ENCODE measurements at regions not wholly inside any gene's neighbourhood (a gene's known extent, or its start where the extent isn't known, plus 50 kb on each side); places are given as distances from the start of the nearest gene placed in this dataset.

GRCh38 chr2:120920454-120921148 lies 184.9 kb downstream of the GLI2 start:
- 90 to 93% methylated on average over 9 to 10 of the region's 13 CpGs for WGBS, 2 experiments (ENCODE audit: insufficient coverage in 2 of 2)
- H3K9me3 ChIP-seq (ENCODE audit: control insufficient read depth, low read length): no peaks in the 10 kb centered on the region
- no peak overlapping the region for H3K4me3 ChIP-seq (ENCODE audit: extremely low read depth, insufficient read depth, low read length, poor library complexity, severe bottlenecking)
- peak overlapping the region; percentile 85 for H3K27ac ChIP-seq (ENCODE audit: low read depth, low read length, severe bottlenecking)
- peaks cover 28% of the 10 kb centered on the region for H3K4me1 ChIP-seq (ENCODE audit: control insufficient read depth, insufficient read depth, low read length, poor library complexity, severe bottlenecking)
- H3K36me3 ChIP-seq (ENCODE audit: control insufficient read depth, insufficient read depth, low read length): peaks cover 38% of the 10 kb centered on the region

- Histone ChIP-seq H3K4me1 (ENCODE audit: control insufficient read depth, insufficient read depth, low read length, poor library complexity, severe bottlenecking) (peaks cover 23% of the 10 kb centered on the region), H3K27ac (ENCODE audit: low read depth, low read length, severe bottlenecking) (no peak overlapping the region), H3K36me3 (ENCODE audit: control insufficient read depth, insufficient read depth, low read length) (peaks cover 38% of the 10 kb centered on the region), H3K4me3 (ENCODE audit: extremely low read depth, insufficient read depth, low read length, poor library complexity, severe bottlenecking) (no peak overlapping the region), H3K9me3 (ENCODE audit: control insufficient read depth, low read length) (no peaks in the 10 kb centered on the region)
- whole genome bisulfite sequencing, 2 experiments (ENCODE audit: insufficient coverage in 2 of 2): 83 to 87% methylated on average over 2 of the region's 3 CpGs
Observed at GRCh38 chr2:120921457-120921856, 185.8 kb downstream of the GLI2 start.

GRCh38 chr2:120922571-120923332 lies 187.1 kb downstream of the GLI2 start:
- Histone ChIP-seq H3K27ac (ENCODE audit: low read depth, low read length, severe bottlenecking) (no peak overlapping the region), H3K4me1 (ENCODE audit: control insufficient read depth, insufficient read depth, low read length, poor library complexity, severe bottlenecking) (peaks cover 21% of the 10 kb centered on the region), H3K4me3 (ENCODE audit: extremely low read depth, insufficient read depth, low read length, poor library complexity, severe bottlenecking) (no peak overlapping the region), H3K36me3 (ENCODE audit: control insufficient read depth, insufficient read depth, low read length) (peaks cover 45% of the 10 kb centered on the region), H3K9me3 (ENCODE audit: control insufficient read depth, low read length) (no peaks in the 10 kb centered on the region)
- 90 to 96% methylated on average over 4 to 5 of the region's 6 CpGs for WGBS, 2 experiments (ENCODE audit: insufficient coverage in 2 of 2)

- Histone ChIP-seq H3K9me3 (ENCODE audit: control insufficient read depth, low read length) (no peaks in the 10 kb centered on the region), H3K36me3 (ENCODE audit: control insufficient read depth, insufficient read depth, low read length) (peaks cover 49% of the 10 kb centered on the region), H3K4me3 (ENCODE audit: extremely low read depth, insufficient read depth, low read length, poor library complexity, severe bottlenecking) (no peak overlapping the region), H3K4me1 (ENCODE audit: control insufficient read depth, insufficient read depth, low read length, poor library complexity, severe bottlenecking) (peaks cover 21% of the 10 kb centered on the region), H3K27ac (ENCODE audit: low read depth, low read length, severe bottlenecking) (no peak overlapping the region)
- 95 to 96% methylated on average over 11 of the region's 11 CpGs for WGBS, 2 experiments (ENCODE audit: insufficient coverage in 2 of 2)
Observed at GRCh38 chr2:120923426-120923825, 187.8 kb downstream of the GLI2 start.

- no peak overlapping the region for H3K4me3 ChIP-seq (ENCODE audit: extremely low read depth, insufficient read depth, low read length, poor library complexity, severe bottlenecking)
- no peak overlapping the region for H3K27ac ChIP-seq (ENCODE audit: low read depth, low read length, severe bottlenecking)
- H3K9me3 ChIP-seq (ENCODE audit: control insufficient read depth, low read length): no peaks in the 10 kb centered on the region
- WGBS, 2 experiments (ENCODE audit: insufficient coverage in 2 of 2): 96 to 98% methylated on average over 5 of the region's 5 CpGs
- peaks cover 19% of the 10 kb centered on the region for H3K4me1 ChIP-seq (ENCODE audit: control insufficient read depth, insufficient read depth, low read length, poor library complexity, severe bottlenecking)
- H3K36me3 ChIP-seq (ENCODE audit: control insufficient read depth, insufficient read depth, low read length): peaks cover 52% of the 10 kb centered on the region
Observed at GRCh38 chr2:120924924-120925323, 189.3 kb downstream of the GLI2 start.

GRCh38 chr2:120926463-120927264 lies 191.0 kb downstream of the GLI2 start:
- no peak overlapping the region for H3K4me3 ChIP-seq (ENCODE audit: extremely low read depth, insufficient read depth, low read length, poor library complexity, severe bottlenecking)
- peaks cover 13% of the 10 kb centered on the region for H3K4me1 ChIP-seq (ENCODE audit: control insufficient read depth, insufficient read depth, low read length, poor library complexity, severe bottlenecking)

GRCh38 chr2:120927265-120927628 lies 191.6 kb downstream of the GLI2 start:
- Histone ChIP-seq H3K36me3 (ENCODE audit: control insufficient read depth, insufficient read depth, low read length) (peaks cover 66% of the 10 kb centered on the region), H3K9me3 (ENCODE audit: control insufficient read depth, low read length) (peaks cover 10% of the 10 kb centered on the region), H3K27ac (ENCODE audit: low read depth, low read length, severe bottlenecking) (no peak overlapping the region), H3K4me1 (ENCODE audit: control insufficient read depth, insufficient read depth, low read length, poor library complexity, severe bottlenecking) (peaks cover 18% of the 10 kb centered on the region), H3K4me3 (ENCODE audit: extremely low read depth, insufficient read depth, low read length, poor library complexity, severe bottlenecking) (no peak overlapping the region)
- WGBS, 2 experiments (ENCODE audit: insufficient coverage in 2 of 2): 91 to 99% methylated on average over 8 to 11 of the region's 11 CpGs

More at GRCh38 chr2:120926463-120927264, 191.0 kb downstream of the GLI2 start:
- Histone ChIP-seq H3K27ac (ENCODE audit: low read depth, low read length, severe bottlenecking) (no peak overlapping the region), H3K36me3 (ENCODE audit: control insufficient read depth, insufficient read depth, low read length) (peaks cover 68% of the 10 kb centered on the region), H3K9me3 (ENCODE audit: control insufficient read depth, low read length) (peaks cover 10% of the 10 kb centered on the region)
- WGBS, 2 experiments (ENCODE audit: insufficient coverage in 2 of 2): 92 to 94% methylated on average over 20 to 28 of the region's 28 CpGs

- WGBS, 2 experiments (ENCODE audit: insufficient coverage in 2 of 2): 89 to 100% methylated on average over 2 of the region's 2 CpGs
- peaks cover 10% of the 10 kb centered on the region for H3K9me3 ChIP-seq (ENCODE audit: control insufficient read depth, low read length)
- no peak overlapping the region for H3K4me3 ChIP-seq (ENCODE audit: extremely low read depth, insufficient read depth, low read length, poor library complexity, severe bottlenecking)
- H3K27ac ChIP-seq (ENCODE audit: low read depth, low read length, severe bottlenecking): peak overlapping the region; percentile 10
- peaks cover 46% of the 10 kb centered on the region for H3K36me3 ChIP-seq (ENCODE audit: control insufficient read depth, insufficient read depth, low read length)
- peaks cover 44% of the 10 kb centered on the region for H3K4me1 ChIP-seq (ENCODE audit: control insufficient read depth, insufficient read depth, low read length, poor library complexity, severe bottlenecking)
Observed at GRCh38 chr2:120929829-120930228, 194.2 kb downstream of the GLI2 start.

- Histone ChIP-seq H3K4me1 (ENCODE audit: control insufficient read depth, insufficient read depth, low read length, poor library complexity, severe bottlenecking) (peaks cover 48% of the 10 kb centered on the region), H3K4me3 (ENCODE audit: extremely low read depth, insufficient read depth, low read length, poor library complexity, severe bottlenecking) (no peak overlapping the region), H3K27ac (ENCODE audit: low read depth, low read length, severe bottlenecking) (peak overlapping the region; percentile 10), H3K9me3 (ENCODE audit: control insufficient read depth, low read length) (peaks cover 10% of the 10 kb centered on the region), H3K36me3 (ENCODE audit: control insufficient read depth, insufficient read depth, low read length) (peaks cover 44% of the 10 kb centered on the region)
- WGBS, 2 experiments (ENCODE audit: insufficient coverage in 2 of 2): 96 to 99% methylated on average over 8 to 10 of the region's 10 CpGs
Observed at GRCh38 chr2:120930236-120930635, 194.6 kb downstream of the GLI2 start.

GRCh38 chr2:120930864-120931263 lies 195.2 kb downstream of the GLI2 start:
- H3K36me3 ChIP-seq (ENCODE audit: control insufficient read depth, insufficient read depth, low read length): peaks cover 44% of the 10 kb centered on the region
- H3K27ac ChIP-seq (ENCODE audit: low read depth, low read length, severe bottlenecking): no peak overlapping the region
- WGBS, 2 experiments (ENCODE audit: insufficient coverage in 2 of 2): 93 to 94% methylated on average over 2 of the region's 3 CpGs
- no peak overlapping the region for H3K4me3 ChIP-seq (ENCODE audit: extremely low read depth, insufficient read depth, low read length, poor library complexity, severe bottlenecking)
- H3K9me3 ChIP-seq (ENCODE audit: control insufficient read depth, low read length): peaks cover 10% of the 10 kb centered on the region
- peaks cover 54% of the 10 kb centered on the region for H3K4me1 ChIP-seq (ENCODE audit: control insufficient read depth, insufficient read depth, low read length, poor library complexity, severe bottlenecking)
